ENCODE measurements at regions not wholly inside any gene's neighbourhood (a gene's known extent, or its start where the extent isn't known, plus 50 kb on each side); places are given as distances from the start of the nearest gene placed in this dataset.

DNA sequence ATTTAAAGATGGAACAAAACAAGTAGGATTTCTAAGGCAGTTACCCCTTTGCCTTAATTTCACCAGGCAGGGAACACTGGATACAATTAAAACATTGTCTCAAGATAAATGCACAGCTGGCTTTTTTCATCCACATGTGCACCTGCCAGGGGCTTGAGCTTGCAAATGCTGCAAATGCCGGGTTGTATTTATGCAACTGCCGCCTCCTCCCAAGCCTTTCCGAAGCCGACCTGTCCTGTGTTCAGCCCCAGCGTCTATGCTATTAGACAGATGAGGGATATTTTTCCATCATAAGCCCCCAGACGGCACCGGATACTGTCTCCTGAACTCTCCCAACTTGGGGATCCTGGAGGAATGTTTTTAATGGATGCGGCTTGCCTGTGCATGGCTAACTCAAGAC, 251.6 kb downstream of the CRLF2 start:
- TF ChIP-seq CTCF (conservative IDR thresholded peaks at IDR 0.05; ENCODE audit: low read depth in 2 of 2), result no peak
- TF ChIP-seq POLR2AphosphoS5 (IDR thresholded peaks at IDR 0.05; ENCODE audit: low read depth), result no peak
- no peak for TF ChIP-seq JUNB (IDR thresholded peaks at IDR 0.05; ENCODE audit: unreplicated experiment)

All from GM23338 (cell line).